ENCODE measurements at regions not wholly inside any gene's neighbourhood (a gene's known extent, or its start where the extent isn't known, plus 50 kb on each side); places are given as distances from the start of the nearest gene placed in this dataset.
A peak's percentile ranks its signal among the peaks of the same experiment; 100 is the strongest.
"Not testable (repeated sequence)": the region's sequence is repeated elsewhere in the genome, so short reads cannot be mapped to it uniquely, and the experiment has no call there.

- Histone ChIP-seq H3K9me3 (peaks cover 4% of the 10 kb centered on the region; the same call in 2 of the 3 replicates), H3K27ac (peak overlapping the region; percentile 74 to 88), H3K4me1 (peaks cover 33% of the 10 kb centered on the region), H3K4me2 (peak overlapping the region; percentile 63), H3K4me3 (no peak overlapping the region)
- 86% methylated on average over 2 of the region's 2 CpGs for WGBS (ENCODE audit: missing lambda C conversion rate)
- FAIRE-seq (peak; percentile 86), DNase-seq (ENCODE audit: low read depth in 1 of 2, low spot score in 1 of 2) (no peak), ATAC-seq (peak; percentile 25 to 46; a peak in 2 of 6 replicates)
- CTCF ChIA-PET = interaction anchor here (1.3 to 2.4 kb wide), 5 partner anchors 9 to 264 kb away, joined by 3 to 11 read pairs (median 5); no protein-coding TSS in a partner anchor
- POLR2A ChIA-PET = interaction anchor here (1.6 to 1.9 kb wide), 2 partner anchors 10 to 27 kb away, joined by 5 to 13 read pairs; no protein-coding TSS in a partner anchor
- TF ChIP-seq CBX8 (IDR thresholded peaks at IDR 0.05) = no peak
- no peak for TF ChIP-seq CHD4 (IDR thresholded peaks at IDR 0.05; ENCODE audit: borderline replicate concordance)
- TF ChIP-seq RAD21 (conservative IDR thresholded peaks at IDR 0.05 in 1 of 2, IDR thresholded peaks at IDR 0.05 in 1 of 2) = no peak
- no peak for TF ChIP-seq ZNF302 (CRISPR knock-in tag; IDR thresholded peaks at IDR 0.05)
- no peak for TF ChIP-seq HEYL (CRISPR knock-in tag; IDR thresholded peaks at IDR 0.05)
- no peak for TF ChIP-seq HOXA7 (CRISPR knock-in tag; IDR thresholded peaks at IDR 0.05)
- TF ChIP-seq NR3C1 (IDR thresholded peaks at IDR 0.05) = no peak
- TF ChIP-seq HES2 (IDR thresholded peaks at IDR 0.05) = no peak
- TF ChIP-seq CEBPB (IDR thresholded peaks at IDR 0.05) = no peak
- TF ChIP-seq NFE2L2 (conservative IDR thresholded peaks at IDR 0.05; ENCODE audit: low read length) = no peak
- no peak for TF ChIP-seq MAFK (IDR thresholded peaks at IDR 0.05; ENCODE audit: partially characterized antibody)
- no peak for TF ChIP-seq FOSB (CRISPR knock-in tag; IDR thresholded peaks at IDR 0.05)
- no peak for TF ChIP-seq CTCF (IDR thresholded peaks at IDR 0.05)
- no peak for TF ChIP-seq POLR2AphosphoS2 (conservative IDR thresholded peaks at IDR 0.05; ENCODE audit: low read length)
- TF ChIP-seq JUNB (IDR thresholded peaks at IDR 0.05) = no peak
Measured at GRCh38 chrX:45506149-45506730, 305.6 kb upstream of the DIPK2B start.

- Histone ChIP-seq H3K9me3 (peaks cover 4% of the 10 kb centered on the region; the same call in 2 of the 3 replicates), H3K4me1 (peaks cover 33% of the 10 kb centered on the region), H3K4me3 (no peak overlapping the region), H3K27ac (peak overlapping the region; percentile 74 to 88; a peak in 5 of 6 replicates), H3K4me2 (no peak overlapping the region)
- FAIRE-seq (peak; percentile 72), DNase-seq (ENCODE audit: low read depth in 1 of 2, low spot score in 1 of 2) (peak in 1 of 2 experiments; percentile 31), ATAC-seq (no peak)
- 0% methylated on average over 1 of the region's 1 CpG for WGBS (ENCODE audit: missing lambda C conversion rate)
- ChIA-PET POLR2A (interaction anchor here (0.5 kb wide), 1 partner anchor 811 kb away, joined by 3 read pairs; no protein-coding TSS in a partner anchor), CTCF (interaction anchor here (1.7 to 2.4 kb wide), 2 partner anchors 10 to 183 kb away, joined by 5 to 11 read pairs; no protein-coding TSS in a partner anchor)
- TF ChIP-seq ATOH8 (CRISPR knock-in tag; IDR thresholded peaks at IDR 0.05; ENCODE audit: low read depth) (no peak), TP53 (CRISPR knock-in tag; IDR thresholded peaks at IDR 0.05) (no peak)
Measured at GRCh38 chrX:45505214-45505613, 304.5 kb upstream of the DIPK2B start.

- H3K4me3 ChIP-seq; FAIRE-seq; H3K4me2 ChIP-seq; H3K9me3 ChIP-seq; POLR2A ChIA-PET; ATAC-seq; DNase-seq (ENCODE audit: low read depth in 1 of 2, low spot score in 1 of 2); CTCF ChIA-PET: not testable (repeated sequence)
- WGBS (ENCODE audit: missing lambda C conversion rate) = 95% methylated on average over 4 of the region's 31 CpGs
- Histone ChIP-seq H3K4me1 (peaks cover 27% of the 10 kb centered on the region), H3K27ac (peak overlapping the region in 1 of 2 experiments; percentile 88; a peak in 3 of 6 replicates)
Measured at GRCh38 chrX:45503787-45504362, 303.2 kb upstream of the DIPK2B start.
